NB4 (cell line): ENCODE measurements at regions not wholly inside any gene's neighbourhood (a gene's known extent, or its start where the extent isn't known, plus 50 kb on each side); places are given as distances from the start of the nearest gene placed in this dataset.

ENCODE experiments used
- MYC ChIP-seq: IDR thresholded peaks from 2 replicates; pipeline ENCODE4 v1.6.1; 2011; ENCODE audit warnings: low read depth, low read length
- POLR2A ChIP-seq: IDR thresholded peaks from 2 replicates; pipeline ENCODE4 v1.6.1; 2011; ENCODE audit warnings: mild to moderate bottlenecking; ENCODE audit not compliant: insufficient read length; ENCODE audit errors: extremely low read depth
- TF ChIP-seq, protein P1 (sequence below): IDR thresholded peaks from one replicate; pipeline ENCODE4 v1.5.1; 2012; ENCODE audit warnings: low read depth, low read length
- TF ChIP-seq, protein P2 (sequence below): IDR thresholded peaks from 2 replicates; pipeline ENCODE4 v1.6.1; 2011; ENCODE audit warnings: low read depth, low read length

DNA sequence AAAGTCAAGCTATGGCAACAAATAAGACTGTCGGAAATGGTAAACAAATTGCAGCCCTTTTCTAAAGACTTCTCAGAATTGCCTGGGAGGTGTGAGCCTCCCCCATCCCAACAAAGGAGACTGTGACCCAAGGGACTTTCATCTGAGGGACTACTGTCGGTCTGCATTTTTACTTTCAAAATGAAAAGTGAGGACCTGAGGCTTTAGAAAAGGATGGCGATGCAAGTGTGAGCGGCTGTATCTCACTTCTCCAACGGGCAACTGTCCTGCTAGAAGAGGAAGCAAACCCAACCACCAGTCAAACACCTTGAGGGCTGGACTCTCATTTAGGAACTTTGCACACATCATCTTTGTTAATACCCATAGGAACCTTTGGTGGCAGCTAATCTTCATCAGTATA is 62.6 kb upstream of the CLNK start:
- no peak for TF ChIP-seq POLR2A
- TF ChIP-seq, protein P1, sequence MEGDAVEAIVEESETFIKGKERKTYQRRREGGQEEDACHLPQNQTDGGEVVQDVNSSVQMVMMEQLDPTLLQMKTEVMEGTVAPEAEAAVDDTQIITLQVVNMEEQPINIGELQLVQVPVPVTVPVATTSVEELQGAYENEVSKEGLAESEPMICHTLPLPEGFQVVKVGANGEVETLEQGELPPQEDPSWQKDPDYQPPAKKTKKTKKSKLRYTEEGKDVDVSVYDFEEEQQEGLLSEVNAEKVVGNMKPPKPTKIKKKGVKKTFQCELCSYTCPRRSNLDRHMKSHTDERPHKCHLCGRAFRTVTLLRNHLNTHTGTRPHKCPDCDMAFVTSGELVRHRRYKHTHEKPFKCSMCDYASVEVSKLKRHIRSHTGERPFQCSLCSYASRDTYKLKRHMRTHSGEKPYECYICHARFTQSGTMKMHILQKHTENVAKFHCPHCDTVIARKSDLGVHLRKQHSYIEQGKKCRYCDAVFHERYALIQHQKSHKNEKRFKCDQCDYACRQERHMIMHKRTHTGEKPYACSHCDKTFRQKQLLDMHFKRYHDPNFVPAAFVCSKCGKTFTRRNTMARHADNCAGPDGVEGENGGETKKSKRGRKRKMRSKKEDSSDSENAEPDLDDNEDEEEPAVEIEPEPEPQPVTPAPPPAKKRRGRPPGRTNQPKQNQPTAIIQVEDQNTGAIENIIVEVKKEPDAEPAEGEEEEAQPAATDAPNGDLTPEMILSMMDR, result no peak
- TF ChIP-seq, protein P2, sequence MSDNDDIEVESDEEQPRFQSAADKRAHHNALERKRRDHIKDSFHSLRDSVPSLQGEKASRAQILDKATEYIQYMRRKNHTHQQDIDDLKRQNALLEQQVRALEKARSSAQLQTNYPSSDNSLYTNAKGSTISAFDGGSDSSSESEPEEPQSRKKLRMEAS, result no peak
- TF ChIP-seq MYC, result no peak
